GM23248 (cell line): ENCODE measurements at regions not wholly inside any gene's neighbourhood (a gene's known extent, or its start where the extent isn't known, plus 50 kb on each side); places are given as distances from the start of the nearest gene placed in this dataset.
A peak's percentile ranks its signal among the peaks of the same experiment; 100 is the strongest.

ENCODE experiments used
- DNase-seq: peaks from one replicate; pipeline ENCODE4 v3.0.0-alpha.2; 2015
- H2AFZ ChIP-seq: fragments of 200-600 bp; sonication (generic); 2 replicates; pipeline ENCODE4 v1.6.1; 2016; ENCODE audit warnings: antibody characterized with exemption
- H3F3A ChIP-seq: fragments of 200-600 bp; sonication (generic); 2 replicates; pipeline ENCODE4 v1.6.1; 2016; ENCODE audit warnings: mild to moderate bottlenecking, antibody characterized with exemption, mixed run types; ENCODE audit not compliant: insufficient read depth
- H3K27ac ChIP-seq: fragments of 200-600 bp; sonication (generic); 2 replicates; pipeline ENCODE4 v1.5.1; 2016; ENCODE audit warnings: mild to moderate bottlenecking
- H3K27me3 ChIP-seq: fragments of 200-600 bp; sonication (generic); replicated peaks from 2 replicates; pipeline ENCODE4 v1.6.1; 2016; ENCODE audit warnings: mild to moderate bottlenecking; ENCODE audit not compliant: insufficient read depth
- H3K36me3 ChIP-seq: fragments of 200-600 bp; sonication (generic); 2 replicates; pipeline ENCODE4 v1.6.1; 2016; ENCODE audit warnings: low read depth, mild to moderate bottlenecking
- H3K4me1 ChIP-seq: fragments of 200-600 bp; sonication (generic); 2 replicates; pipeline ENCODE4 v1.6.1; 2016; ENCODE audit warnings: mild to moderate bottlenecking; ENCODE audit not compliant: insufficient read depth
- H3K4me2 ChIP-seq: fragments of 200-600 bp; sonication (generic); one replicate; pipeline ENCODE4 v1.6.1; 2016; ENCODE audit warnings: mild to moderate bottlenecking; ENCODE audit not compliant: unreplicated experiment
- H3K4me3 ChIP-seq: fragments of 200-600 bp; sonication (generic); 2 replicates; pipeline ENCODE4 v1.5.1; 2016; ENCODE audit warnings: mild to moderate bottlenecking
- H3K79me2 ChIP-seq: fragments of 200-600 bp; sonication (generic); 2 replicates; pipeline ENCODE4 v1.6.1; 2016; ENCODE audit warnings: mild to moderate bottlenecking; ENCODE audit not compliant: insufficient read depth
- H3K9ac ChIP-seq: fragments of 200-600 bp; sonication (generic); 2 replicates; pipeline ENCODE4 v1.6.1; 2016; ENCODE audit warnings: mild to moderate bottlenecking
- H3K9me2 ChIP-seq: fragments of 200-600 bp; sonication (generic); 2 replicates; pipeline ENCODE4 v1.6.1; 2016; ENCODE audit warnings: mixed run types, mild to moderate bottlenecking, moderate library complexity; ENCODE audit not compliant: insufficient read depth
- H3K9me3 ChIP-seq: fragments of 200-600 bp; sonication (generic); one replicate; pipeline ENCODE4 v1.6.1; 2017; ENCODE audit warnings: low read depth
- H4K20me1 ChIP-seq: fragments of 200-600 bp; sonication (generic); 2 replicates; pipeline ENCODE4 v1.6.0; 2016; ENCODE audit not compliant: insufficient read depth
- EZH2 ChIP-seq: fragments of 200-600 bp; sonication (generic); IDR thresholded peaks from 2 replicates; pipeline ENCODE4 v1.6.1; 2018; ENCODE audit warnings: antibody characterized with exemption, mild to moderate bottlenecking; ENCODE audit not compliant: insufficient read depth, poor library complexity, severe bottlenecking
- EZH2phosphoT487 ChIP-seq: fragments of 200-600 bp; sonication (generic); IDR thresholded peaks from 2 replicates; pipeline ENCODE4 v1.6.1; 2018; ENCODE audit warnings: antibody characterized with exemption, moderate library complexity, mild to moderate bottlenecking, low read depth; ENCODE audit not compliant: insufficient read depth
- WGBS, 2 experiments: methylation state at CpG; one replicate each; pipeline ENCODE4 v1.1.6; 2015 to 2017; ENCODE audit warnings: low lambda C conversion rate in 2 of 2, low coverage in 1 of 2; ENCODE audit errors: missing lambda C conversion rate in 2 of 2; 5-methylcytosine and 5-hydroxymethylcytosine counted together
- in situ Hi-C: fragments of 300-500 bp; cut with MboI; formaldehyde crosslinking; loops from 2 replicates; pipeline ENCODE4 v1.15.0; 2020

GRCh38 chr10:60491162-60491561, 101.5 kb upstream of the ANK3 start:
- in situ Hi-C loops: no loop called here
- no peaks in the 10 kb centered on the region for H3K79me2 ChIP-seq
- no peak overlapping the region for H3K4me3 ChIP-seq
- H3K27me3 ChIP-seq: no peaks in the 10 kb centered on the region
- DNase-seq: no peak
- WGBS, 2 experiments: 58 to 62% methylated on average over 2 of the region's 2 CpGs
- no peaks in the 10 kb centered on the region for H3F3A ChIP-seq
- H2AFZ ChIP-seq: no peak overlapping the region
- H3K36me3 ChIP-seq: no peaks in the 10 kb centered on the region
- no peaks in the 10 kb centered on the region for H3K9me3 ChIP-seq
- TF ChIP-seq EZH2: no peak
- no peak for TF ChIP-seq EZH2phosphoT487
- H3K4me1 ChIP-seq: no peaks in the 10 kb centered on the region
- no peaks in the 10 kb centered on the region for H3K9me2 ChIP-seq
- H4K20me1 ChIP-seq: no peaks in the 10 kb centered on the region
- no peak overlapping the region for H3K9ac ChIP-seq
- no peak overlapping the region for H3K4me2 ChIP-seq
- H3K27ac ChIP-seq: no peak overlapping the region

- Histone ChIP-seq H3K79me2 (no peaks in the 10 kb centered on the region), H3K27me3 (no peaks in the 10 kb centered on the region), H4K20me1 (no peaks in the 10 kb centered on the region), H3K4me1 (no peaks in the 10 kb centered on the region), H3K9me3 (no peaks in the 10 kb centered on the region), H3K36me3 (no peaks in the 10 kb centered on the region), H3F3A (no peaks in the 10 kb centered on the region), H3K4me3 (no peak overlapping the region), H3K9me2 (no peaks in the 10 kb centered on the region), H3K4me2 (no peak overlapping the region), H2AFZ (no peak overlapping the region), H3K27ac (no peak overlapping the region), H3K9ac (no peak overlapping the region)
- in situ Hi-C loops: no loop called here
- TF ChIP-seq EZH2: no peak
- no peak for TF ChIP-seq EZH2phosphoT487
- peak; percentile 13 for DNase-seq
- 69 to 73% methylated on average over 3 of the region's 3 CpGs for WGBS, 2 experiments
Observed at GRCh38 chr10:60490013-60490412, 100.3 kb upstream of the ANK3 start.

GRCh38 chr10:60488111-60488669, 98.5 kb upstream of the ANK3 start:
- Histone ChIP-seq H3K4me3 (no peak overlapping the region), H2AFZ (no peak overlapping the region), H3K36me3 (no peaks in the 10 kb centered on the region), H3K9me3 (no peaks in the 10 kb centered on the region), H3K4me2 (no peak overlapping the region), H3K9ac (no peak overlapping the region), H3K27me3 (no peaks in the 10 kb centered on the region), H3K9me2 (no peaks in the 10 kb centered on the region), H3F3A (no peaks in the 10 kb centered on the region), H3K79me2 (no peaks in the 10 kb centered on the region), H3K4me1 (no peaks in the 10 kb centered on the region), H4K20me1 (no peaks in the 10 kb centered on the region), H3K27ac (no peak overlapping the region)
- in situ Hi-C loops: no loop called here
- TF ChIP-seq EZH2phosphoT487 (no peak), EZH2 (no peak)
- DNase-seq: no peak
- WGBS, 2 experiments: 65 to 68% methylated on average over 1 of the region's 1 CpG

- Histone ChIP-seq H3K79me2 (no peaks in the 10 kb centered on the region), H3K4me2 (no peak overlapping the region), H3K4me3 (no peak overlapping the region), H3F3A (no peaks in the 10 kb centered on the region), H3K9ac (no peak overlapping the region), H4K20me1 (no peaks in the 10 kb centered on the region), H2AFZ (no peak overlapping the region), H3K36me3 (no peaks in the 10 kb centered on the region), H3K9me3 (no peaks in the 10 kb centered on the region), H3K9me2 (no peaks in the 10 kb centered on the region), H3K4me1 (no peaks in the 10 kb centered on the region), H3K27ac (no peak overlapping the region), H3K27me3 (no peaks in the 10 kb centered on the region)
- TF ChIP-seq EZH2phosphoT487 (no peak), EZH2 (no peak)
- DNase-seq: no peak
- WGBS, 2 experiments: 77 to 80% methylated on average over 9 of the region's 9 CpGs
- in situ Hi-C loops: no loop called here
Observed at GRCh38 chr10:60487543-60487942, 97.9 kb upstream of the ANK3 start.

GRCh38 chr10:60485025-60485424, 95.3 kb upstream of the ANK3 start:
- H3K9me2 ChIP-seq: no peaks in the 10 kb centered on the region
- H2AFZ ChIP-seq: no peak overlapping the region
- no peaks in the 10 kb centered on the region for H4K20me1 ChIP-seq
- no peak overlapping the region for H3K4me2 ChIP-seq
- H3F3A ChIP-seq: peaks cover 11% of the 10 kb centered on the region
- no peaks in the 10 kb centered on the region for H3K79me2 ChIP-seq
- H3K9ac ChIP-seq: no peak overlapping the region
- TF ChIP-seq EZH2phosphoT487 (no peak), EZH2 (no peak)
- no peaks in the 10 kb centered on the region for H3K27me3 ChIP-seq
- H3K4me1 ChIP-seq: peaks cover 6% of the 10 kb centered on the region; the same call in 1 of the 2 replicates
- H3K4me3 ChIP-seq: no peak overlapping the region
- no peaks in the 10 kb centered on the region for H3K9me3 ChIP-seq
- WGBS, 2 experiments: 85 to 88% methylated on average over 5 of the region's 5 CpGs
- H3K36me3 ChIP-seq: no peaks in the 10 kb centered on the region
- no peak overlapping the region for H3K27ac ChIP-seq
- DNase-seq: no peak
- in situ Hi-C loops: no loop called here
